T-helper 2 cell treated with Interferon-gamma antibody and Interleukin-4, amounts not matched to agents 5 μg/mL and 100 μg/mL, for 36 hours (primary cell): ENCODE measurements at regions not wholly inside any gene's neighbourhood (a gene's known extent, or its start where the extent isn't known, plus 50 kb on each side); places are given as distances from the start of the nearest gene placed in this dataset.

Experiments
- DNase-seq: peaks from one replicate; pipeline ENCODE4 v3.0.0; 2021; ENCODE audit warnings: low spot score
- H3K27ac Mint-ChIP-seq: one replicate; pipeline ENCODE4 v1.8.0; 2021; ENCODE audit warnings: mild to moderate bottlenecking, mixed read lengths
- H3K27me3 Mint-ChIP-seq: one replicate; pipeline ENCODE4 v1.8.0; 2021; ENCODE audit warnings: low read depth, mixed read lengths
- H3K36me3 Mint-ChIP-seq: one replicate; pipeline ENCODE4 v1.8.0; 2021; ENCODE audit warnings: low read depth, mixed read lengths
- H3K4me1 Mint-ChIP-seq: one replicate; pipeline ENCODE4 v1.8.0; 2021; ENCODE audit warnings: low read depth, mixed read lengths
- H3K4me3 Mint-ChIP-seq: one replicate; pipeline ENCODE4 v1.8.0; 2022; ENCODE audit warnings: mild to moderate bottlenecking, moderate library complexity, mixed read lengths
- H3K9me3 Mint-ChIP-seq: one replicate; pipeline ENCODE4 v1.8.0; 2021; ENCODE audit warnings: mixed read lengths

- Mint-ChIP-seq H3K4me3 (no peak overlapping the region), H3K9me3 (no peaks in the 10 kb centered on the region), H3K27ac (no peak overlapping the region), H3K4me1 (no peaks in the 10 kb centered on the region), H3K27me3 (no peaks in the 10 kb centered on the region), H3K36me3 (no peaks in the 10 kb centered on the region)
- no peak for DNase-seq
Measured at GRCh38 chr1:4366091-4366490, 288.3 kb upstream of the AJAP1 start.

- no peaks in the 10 kb centered on the region for H3K36me3 Mint-ChIP-seq
- H3K9me3 Mint-ChIP-seq = no peaks in the 10 kb centered on the region
- no peak overlapping the region for H3K4me3 Mint-ChIP-seq
- no peak overlapping the region for H3K27ac Mint-ChIP-seq
- no peak for DNase-seq
- H3K4me1 Mint-ChIP-seq = no peaks in the 10 kb centered on the region
- H3K27me3 Mint-ChIP-seq = no peaks in the 10 kb centered on the region
Measured at GRCh38 chr1:4367230-4367777, 287.1 kb upstream of the AJAP1 start.

- no peaks in the 10 kb centered on the region for H3K27me3 Mint-ChIP-seq
- H3K9me3 Mint-ChIP-seq = peaks cover 6% of the 10 kb centered on the region
- H3K27ac Mint-ChIP-seq = no peak overlapping the region
- no peaks in the 10 kb centered on the region for H3K4me1 Mint-ChIP-seq
- no peak for DNase-seq
- no peak overlapping the region for H3K4me3 Mint-ChIP-seq
- no peaks in the 10 kb centered on the region for H3K36me3 Mint-ChIP-seq
Measured at GRCh38 chr1:4369335-4369734, 285.1 kb upstream of the AJAP1 start.

- Mint-ChIP-seq H3K9me3 (peaks cover 6% of the 10 kb centered on the region), H3K27me3 (no peaks in the 10 kb centered on the region), H3K27ac (no peak overlapping the region), H3K4me1 (no peaks in the 10 kb centered on the region), H3K36me3 (no peaks in the 10 kb centered on the region), H3K4me3 (no peak overlapping the region)
- no peak for DNase-seq
Measured at GRCh38 chr1:4371849-4372248, 282.6 kb upstream of the AJAP1 start.

GRCh38 chr1:4375812-4376211 lies 278.6 kb upstream of the AJAP1 start:
- H3K4me1 Mint-ChIP-seq = peaks cover 15% of the 10 kb centered on the region
- no peak overlapping the region for H3K4me3 Mint-ChIP-seq
- H3K36me3 Mint-ChIP-seq = no peaks in the 10 kb centered on the region
- H3K27ac Mint-ChIP-seq = no peak overlapping the region
- no peaks in the 10 kb centered on the region for H3K27me3 Mint-ChIP-seq
- DNase-seq = no peak
- peaks cover 10% of the 10 kb centered on the region for H3K9me3 Mint-ChIP-seq

GRCh38 chr1:4379451-4380175 lies 274.8 kb upstream of the AJAP1 start:
- Mint-ChIP-seq H3K9me3 (peaks cover 13% of the 10 kb centered on the region), H3K27ac (peak overlapping the region; percentile 34), H3K27me3 (no peaks in the 10 kb centered on the region), H3K4me3 (peak overlapping the region; percentile 48), H3K36me3 (no peaks in the 10 kb centered on the region), H3K4me1 (peaks cover 15% of the 10 kb centered on the region)
- peak; percentile 30 for DNase-seq

GRCh38 chr1:4380564-4381168 lies 273.7 kb upstream of the AJAP1 start:
- Mint-ChIP-seq H3K4me1 (peaks cover 15% of the 10 kb centered on the region), H3K9me3 (peaks cover 13% of the 10 kb centered on the region), H3K4me3 (no peak overlapping the region), H3K36me3 (no peaks in the 10 kb centered on the region), H3K27ac (no peak overlapping the region), H3K27me3 (no peaks in the 10 kb centered on the region)
- no peak for DNase-seq

GRCh38 chr1:4393191-4393590 lies 261.2 kb upstream of the AJAP1 start:
- Mint-ChIP-seq H3K27me3 (no peaks in the 10 kb centered on the region), H3K27ac (no peak overlapping the region), H3K9me3 (peaks cover 3% of the 10 kb centered on the region), H3K4me3 (no peak overlapping the region), H3K36me3 (no peaks in the 10 kb centered on the region), H3K4me1 (no peaks in the 10 kb centered on the region)
- DNase-seq = no peak

- H3K9me3 Mint-ChIP-seq = no peaks in the 10 kb centered on the region
- no peaks in the 10 kb centered on the region for H3K36me3 Mint-ChIP-seq
- no peaks in the 10 kb centered on the region for H3K4me1 Mint-ChIP-seq
- no peaks in the 10 kb centered on the region for H3K27me3 Mint-ChIP-seq
- no peak for DNase-seq
- H3K4me3 Mint-ChIP-seq = no peak overlapping the region
- no peak overlapping the region for H3K27ac Mint-ChIP-seq
Measured at GRCh38 chr1:4394366-4394765, 260.0 kb upstream of the AJAP1 start.

GRCh38 chr1:4395158-4395557 lies 259.3 kb upstream of the AJAP1 start:
- Mint-ChIP-seq H3K4me3 (no peak overlapping the region), H3K4me1 (no peaks in the 10 kb centered on the region), H3K27me3 (no peaks in the 10 kb centered on the region), H3K36me3 (no peaks in the 10 kb centered on the region), H3K27ac (no peak overlapping the region), H3K9me3 (no peaks in the 10 kb centered on the region)
- DNase-seq = no peak

GRCh38 chr1:4395676-4396075 lies 258.7 kb upstream of the AJAP1 start:
- H3K9me3 Mint-ChIP-seq = no peaks in the 10 kb centered on the region
- no peak for DNase-seq
- H3K27ac Mint-ChIP-seq = no peak overlapping the region
- no peak overlapping the region for H3K4me3 Mint-ChIP-seq
- H3K4me1 Mint-ChIP-seq = no peaks in the 10 kb centered on the region
- H3K36me3 Mint-ChIP-seq = no peaks in the 10 kb centered on the region
- no peaks in the 10 kb centered on the region for H3K27me3 Mint-ChIP-seq

GRCh38 chr1:4396551-4396950 lies 257.9 kb upstream of the AJAP1 start:
- Mint-ChIP-seq H3K36me3 (no peaks in the 10 kb centered on the region), H3K4me1 (no peaks in the 10 kb centered on the region), H3K4me3 (no peak overlapping the region), H3K27ac (no peak overlapping the region), H3K27me3 (no peaks in the 10 kb centered on the region), H3K9me3 (no peaks in the 10 kb centered on the region)
- no peak for DNase-seq

GRCh38 chr1:4397196-4397595 lies 257.2 kb upstream of the AJAP1 start:
- H3K4me1 Mint-ChIP-seq = no peaks in the 10 kb centered on the region
- H3K4me3 Mint-ChIP-seq = no peak overlapping the region
- DNase-seq = no peak
- H3K9me3 Mint-ChIP-seq = no peaks in the 10 kb centered on the region
- H3K27me3 Mint-ChIP-seq = no peaks in the 10 kb centered on the region
- H3K27ac Mint-ChIP-seq = no peak overlapping the region
- H3K36me3 Mint-ChIP-seq = no peaks in the 10 kb centered on the region

- Mint-ChIP-seq H3K36me3 (no peaks in the 10 kb centered on the region), H3K27me3 (no peaks in the 10 kb centered on the region), H3K9me3 (no peaks in the 10 kb centered on the region), H3K4me3 (no peak overlapping the region), H3K4me1 (no peaks in the 10 kb centered on the region), H3K27ac (no peak overlapping the region)
- no peak for DNase-seq
Measured at GRCh38 chr1:4402032-4402431, 252.4 kb upstream of the AJAP1 start.
